ENCODE measurements at regions not wholly inside any gene's neighbourhood (a gene's known extent, or its start where the extent isn't known, plus 50 kb on each side); places are given as distances from the start of the nearest gene placed in this dataset.

DNA sequence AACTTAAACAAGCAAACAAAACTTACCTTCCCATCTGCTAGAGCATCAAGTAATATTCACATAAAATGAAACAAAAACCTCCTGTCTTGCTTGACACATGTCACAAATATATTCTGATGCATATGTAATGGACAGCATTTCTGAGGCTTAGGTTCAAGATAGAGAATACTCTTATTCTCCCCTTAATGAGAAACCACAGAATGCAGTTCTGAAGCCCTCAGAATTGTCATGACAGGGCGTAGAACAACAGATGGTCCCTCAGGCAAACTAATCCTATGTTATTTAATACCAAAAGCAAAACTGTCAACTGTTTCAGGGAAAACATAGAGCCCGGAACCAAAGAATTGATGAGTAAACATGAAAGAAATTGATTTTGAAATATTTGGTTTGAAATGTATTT, 229.9 kb upstream of the RIOK2 start:
- no peak overlapping the region for H3K4me3 ChIP-seq (ENCODE audit: low read depth, low read length, poor library complexity, severe bottlenecking)
- no peak for DNase-seq (ENCODE audit: low spot score)
- TF ChIP-seq EZH2 (IDR thresholded peaks at IDR 0.05; ENCODE audit: borderline replicate concordance, low read depth, low read length, poor library complexity, severe bottlenecking) = no peak
- TF ChIP-seq, protein P1, sequence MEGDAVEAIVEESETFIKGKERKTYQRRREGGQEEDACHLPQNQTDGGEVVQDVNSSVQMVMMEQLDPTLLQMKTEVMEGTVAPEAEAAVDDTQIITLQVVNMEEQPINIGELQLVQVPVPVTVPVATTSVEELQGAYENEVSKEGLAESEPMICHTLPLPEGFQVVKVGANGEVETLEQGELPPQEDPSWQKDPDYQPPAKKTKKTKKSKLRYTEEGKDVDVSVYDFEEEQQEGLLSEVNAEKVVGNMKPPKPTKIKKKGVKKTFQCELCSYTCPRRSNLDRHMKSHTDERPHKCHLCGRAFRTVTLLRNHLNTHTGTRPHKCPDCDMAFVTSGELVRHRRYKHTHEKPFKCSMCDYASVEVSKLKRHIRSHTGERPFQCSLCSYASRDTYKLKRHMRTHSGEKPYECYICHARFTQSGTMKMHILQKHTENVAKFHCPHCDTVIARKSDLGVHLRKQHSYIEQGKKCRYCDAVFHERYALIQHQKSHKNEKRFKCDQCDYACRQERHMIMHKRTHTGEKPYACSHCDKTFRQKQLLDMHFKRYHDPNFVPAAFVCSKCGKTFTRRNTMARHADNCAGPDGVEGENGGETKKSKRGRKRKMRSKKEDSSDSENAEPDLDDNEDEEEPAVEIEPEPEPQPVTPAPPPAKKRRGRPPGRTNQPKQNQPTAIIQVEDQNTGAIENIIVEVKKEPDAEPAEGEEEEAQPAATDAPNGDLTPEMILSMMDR (conservative IDR thresholded peaks at IDR 0.05; ENCODE audit: low read depth, low read length) = no peak
- H3K27me3 ChIP-seq (replicated peaks; ENCODE audit: insufficient read depth, low read depth, low read length, poor library complexity) = peaks cover 46% of the 10 kb centered on the region
- intact Hi-C loops (cut with micrococcal nuclease; ENCODE audit: unreplicated experiment) = no loop called here
- no peaks in the 10 kb centered on the region for H3K9me3 ChIP-seq (ENCODE audit: low read depth, low read length, poor library complexity, severe bottlenecking)
- H3K4me1 ChIP-seq (ENCODE audit: insufficient read depth, low read length, poor library complexity, severe bottlenecking) = no peaks in the 10 kb centered on the region
- no peak overlapping the region for H3K27ac ChIP-seq (ENCODE audit: low read depth, low read length, poor library complexity, severe bottlenecking)
- ChIA-PET CTCF (no interaction called here), POLR2A (ENCODE audit: low non-redundant PET) (no interaction called here)
- no TSS peak for BruUV-seq (replicated peaks)
- no peaks in the 10 kb centered on the region for H3K36me3 ChIP-seq (ENCODE audit: insufficient read depth, low read length, poor library complexity, severe bottlenecking)

DNA sequence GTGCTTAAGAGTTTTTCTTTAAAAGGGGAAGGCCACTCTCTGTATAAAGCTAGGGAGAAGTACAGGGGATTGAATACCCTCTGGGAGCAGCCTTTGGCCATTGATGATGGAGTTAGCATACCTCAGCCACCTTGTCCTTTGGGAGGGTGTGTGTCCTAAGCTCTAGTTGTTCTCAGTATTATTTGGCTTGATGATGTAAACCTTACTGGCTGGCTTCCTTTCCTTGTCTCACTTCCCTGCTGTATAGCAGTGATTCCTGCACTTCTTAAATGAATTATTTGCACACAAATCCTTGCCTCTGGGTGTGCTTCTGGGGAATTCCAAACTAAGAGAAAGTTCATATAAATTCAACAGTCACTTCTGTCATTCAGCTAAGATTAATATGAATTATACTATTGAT, 234.9 kb upstream of the RIOK2 start:
- POLR2A ChIA-PET (ENCODE audit: low non-redundant PET) = no interaction called here
- intact Hi-C loops (cut with micrococcal nuclease; ENCODE audit: unreplicated experiment) = no loop called here
- Histone ChIP-seq H3K27ac (ENCODE audit: low read depth, low read length, poor library complexity, severe bottlenecking) (no peak overlapping the region), H3K4me3 (ENCODE audit: low read depth, low read length, poor library complexity, severe bottlenecking) (no peak overlapping the region), H3K9me3 (ENCODE audit: low read depth, low read length, poor library complexity, severe bottlenecking) (no peaks in the 10 kb centered on the region), H3K36me3 (ENCODE audit: insufficient read depth, low read length, poor library complexity, severe bottlenecking) (no peaks in the 10 kb centered on the region), H3K27me3 (replicated peaks; ENCODE audit: insufficient read depth, low read depth, low read length, poor library complexity) (peaks cover 43% of the 10 kb centered on the region), H3K4me1 (ENCODE audit: insufficient read depth, low read length, poor library complexity, severe bottlenecking) (no peaks in the 10 kb centered on the region)
- DNase-seq (ENCODE audit: low spot score) = no peak
- CTCF ChIA-PET = no interaction called here
- TF ChIP-seq, protein P1 (conservative IDR thresholded peaks at IDR 0.05; ENCODE audit: low read depth, low read length) = no peak
- TF ChIP-seq EZH2 (IDR thresholded peaks at IDR 0.05; ENCODE audit: borderline replicate concordance, low read depth, low read length, poor library complexity, severe bottlenecking) = no peak
- BruUV-seq (replicated peaks) = no TSS peak

DNA sequence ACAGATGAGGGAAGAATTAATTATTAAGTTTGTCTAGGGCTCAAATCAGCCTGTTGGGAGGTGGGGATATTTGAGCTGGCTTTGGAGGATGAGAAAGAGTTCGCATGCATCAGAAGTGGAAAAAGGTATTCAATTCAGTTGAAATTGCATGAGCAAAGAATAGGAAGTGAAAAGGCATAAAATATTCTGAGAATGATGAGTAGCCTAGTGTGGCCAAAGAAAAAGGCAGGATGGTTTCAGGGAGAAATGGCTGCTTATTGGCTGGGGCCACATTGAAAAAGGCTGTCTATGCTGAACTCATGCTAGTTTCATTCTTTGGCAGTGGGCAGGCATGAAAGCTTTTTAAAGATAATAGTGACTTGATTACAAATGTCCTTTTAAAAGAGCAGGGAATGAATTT, 235.4 kb upstream of the RIOK2 start:
- DNase-seq (ENCODE audit: low spot score) = no peak
- Histone ChIP-seq H3K9me3 (ENCODE audit: low read depth, low read length, poor library complexity, severe bottlenecking) (no peaks in the 10 kb centered on the region), H3K36me3 (ENCODE audit: insufficient read depth, low read length, poor library complexity, severe bottlenecking) (no peaks in the 10 kb centered on the region), H3K4me1 (ENCODE audit: insufficient read depth, low read length, poor library complexity, severe bottlenecking) (no peaks in the 10 kb centered on the region), H3K27me3 (replicated peaks; ENCODE audit: insufficient read depth, low read depth, low read length, poor library complexity) (peaks cover 39% of the 10 kb centered on the region), H3K27ac (ENCODE audit: low read depth, low read length, poor library complexity, severe bottlenecking) (no peak overlapping the region), H3K4me3 (ENCODE audit: low read depth, low read length, poor library complexity, severe bottlenecking) (no peak overlapping the region)
- ChIA-PET POLR2A (ENCODE audit: low non-redundant PET) (no interaction called here), CTCF (no interaction called here)
- no TSS peak for BruUV-seq (replicated peaks)
- intact Hi-C loops (cut with micrococcal nuclease; ENCODE audit: unreplicated experiment) = no loop called here
- TF ChIP-seq, protein P1 (conservative IDR thresholded peaks at IDR 0.05; ENCODE audit: low read depth, low read length) = no peak
- TF ChIP-seq EZH2 (IDR thresholded peaks at IDR 0.05; ENCODE audit: borderline replicate concordance, low read depth, low read length, poor library complexity, severe bottlenecking) = no peak
